HEK293 (cell line): ENCODE measurements at regions not wholly inside any gene's neighbourhood (a gene's known extent, or its start where the extent isn't known, plus 50 kb on each side); places are given as distances from the start of the nearest gene placed in this dataset.
"Not testable (repeated sequence)": the region's sequence is repeated elsewhere in the genome, so short reads cannot be mapped to it uniquely, and the experiment has no call there.

Experiments used
- CTCF ChIA-PET: fragments of 350-600 bp; formaldehyde crosslinking; extraction: SDS; loops from one replicate; lab custom pipeline; 2021; ENCODE audit warnings: antibody characterized with exemption; lab: Yijun Ruan, JAX
- POLR2A ChIA-PET: fragments of 300-600 bp; formaldehyde crosslinking; extraction: SDS; loops from one replicate; lab custom pipeline; 2020; ENCODE audit warnings: antibody characterized with exemption, inconsistent platforms; lab: Yijun Ruan, JAX
- H3K27ac ChIP-seq: fragments of 200-500 bp; sonication (Bioruptor generic); 2 replicates; pipeline ENCODE4 v1.5.1; 2014; ENCODE audit warnings: low read depth, low read length, control low read depth, inconsistent platforms; ENCODE audit errors: extremely low read depth
- H3K36me3 ChIP-seq, 2 experiments: fragments of 200-500 bp in 1 of 2; sonication (Bioruptor generic) in 1 of 2; 1 replicate in 1 of 2; 2 replicates in 1 of 2; pipeline ENCODE4 v1.5.1; 2014 to 2017; ENCODE audit warnings: inconsistent platforms in 2 of 2, low read length in 2 of 2; ENCODE audit not compliant: control insufficient read depth in 2 of 2, insufficient read depth in 1 of 2
- H3K4me1 ChIP-seq: fragments of 200-500 bp; sonication (Bioruptor generic); 2 replicates; pipeline ENCODE4 v1.5.1; 2014; ENCODE audit warnings: mild to moderate bottlenecking, low read length, inconsistent platforms; ENCODE audit not compliant: control insufficient read depth, insufficient read depth
- H3K4me3 ChIP-seq: 2 replicates; pipeline ENCODE4 v1.5.1; 2011; ENCODE audit warnings: low read depth, mild to moderate bottlenecking, control low read depth, low read length, moderate library complexity
- H3K9me3 ChIP-seq: fragments of 200-500 bp; sonication (Bioruptor generic); 2 replicates; pipeline ENCODE4 v1.5.1; 2014; ENCODE audit warnings: low read depth, low read length, inconsistent platforms; ENCODE audit not compliant: control insufficient read depth, insufficient read depth
- HOXC10 ChIP-seq: sonication (generic); formaldehyde crosslinking; IDR thresholded peaks from 2 replicates; pipeline ENCODE4 v1.8.1; 2023; ENCODE audit warnings: mild to moderate bottlenecking, missing genetic modification reagents
- RBAK ChIP-seq: fragments of 450-650 bp; formaldehyde crosslinking; IDR thresholded peaks from 2 replicates; pipeline ENCODE4 v1.5.1; 2016; ENCODE audit warnings: missing biosample characterization, missing genetic modification characterization
- SALL2 ChIP-seq: fragments of 450-650 bp; formaldehyde crosslinking; IDR thresholded peaks from 2 replicates; pipeline ENCODE4 v1.5.0; 2017; ENCODE audit warnings: missing biosample characterization, mild to moderate bottlenecking, missing genetic modification characterization, borderline replicate concordance
- SETDB1 ChIP-seq: IDR thresholded peaks from one replicate; pipeline ENCODE4 v1.6.1; 2017; ENCODE audit warnings: mild to moderate bottlenecking, low read length, moderate library complexity, mixed read lengths; ENCODE audit not compliant: insufficient read length
- ZBTB7A ChIP-seq: fragments of 450-650 bp; formaldehyde crosslinking; IDR thresholded peaks from 2 replicates; pipeline ENCODE4 v1.5.1; 2016; ENCODE audit warnings: low read depth, missing biosample characterization, missing genetic modification characterization
- ZNF140 ChIP-seq: fragments of 450-650 bp; formaldehyde crosslinking; IDR thresholded peaks from 2 replicates; pipeline ENCODE4 v1.5.1; 2016; ENCODE audit warnings: missing biosample characterization, missing genetic modification characterization
- ZNF169 ChIP-seq: fragments of 450-650 bp; formaldehyde crosslinking; IDR thresholded peaks from 2 replicates; pipeline ENCODE4 v1.5.1; 2016; ENCODE audit warnings: missing biosample characterization, missing genetic modification characterization
- ZNF211 ChIP-seq: fragments of 450-650 bp; formaldehyde crosslinking; IDR thresholded peaks from 2 replicates; pipeline ENCODE4 v1.5.1; 2016; ENCODE audit warnings: low read depth, missing biosample characterization, missing genetic modification characterization
- ZNF214 ChIP-seq: fragments of 450-650 bp; formaldehyde crosslinking; IDR thresholded peaks from 2 replicates; pipeline ENCODE4 v1.5.1; 2017; ENCODE audit warnings: missing biosample characterization, mild to moderate bottlenecking, missing genetic modification characterization, borderline replicate concordance
- ZNF24 ChIP-seq: fragments of 450-650 bp; formaldehyde crosslinking; IDR thresholded peaks from 2 replicates; pipeline ENCODE4 v1.5.1; 2016; ENCODE audit warnings: missing biosample characterization, missing genetic modification characterization
- ZNF248 ChIP-seq: fragments of 450-650 bp; formaldehyde crosslinking; IDR thresholded peaks from 2 replicates; pipeline ENCODE4 v1.5.1; 2017; ENCODE audit warnings: missing biosample characterization, missing genetic modification characterization
- ZNF404 ChIP-seq: fragments of 450-650 bp; formaldehyde crosslinking; IDR thresholded peaks from 2 replicates; pipeline ENCODE4 v1.5.1; 2017; ENCODE audit warnings: missing biosample characterization, missing genetic modification characterization
- ZNF426 ChIP-seq: fragments of 450-650 bp; formaldehyde crosslinking; IDR thresholded peaks from 2 replicates; pipeline ENCODE4 v1.5.1; 2017; ENCODE audit warnings: missing biosample characterization, missing genetic modification characterization, mild to moderate bottlenecking, inconsistent platforms, moderate library complexity
- ZNF48 ChIP-seq: fragments of 450-650 bp; formaldehyde crosslinking; IDR thresholded peaks from 2 replicates; pipeline ENCODE4 v1.5.1; 2016; ENCODE audit warnings: missing biosample characterization, missing genetic modification characterization
- ZNF596 ChIP-seq: fragments of 450-650 bp; IDR thresholded peaks from 2 replicates; pipeline ENCODE4 v1.5.0; 2018; ENCODE audit warnings: missing biosample characterization, mild to moderate bottlenecking, missing genetic modification characterization, moderate library complexity
- ZNF600 ChIP-seq: fragments of 450-650 bp; formaldehyde crosslinking; IDR thresholded peaks from 2 replicates; pipeline ENCODE4 v1.5.1; 2016; ENCODE audit warnings: missing biosample characterization, missing genetic modification characterization
- ZNF626 ChIP-seq: fragments of 450-650 bp; sonication (Bioruptor Pico); formaldehyde crosslinking; IDR thresholded peaks from 2 replicates; pipeline ENCODE4 v1.5.1; 2018; ENCODE audit warnings: missing biosample characterization, missing genetic modification characterization, inconsistent platforms
- ZNF76 ChIP-seq: fragments of 450-650 bp; formaldehyde crosslinking; IDR thresholded peaks from 2 replicates; pipeline ENCODE4; 2016; ENCODE audit warnings: low read depth, missing biosample characterization, missing genetic modification characterization, borderline replicate concordance
- ZNF776 ChIP-seq: fragments of 450-650 bp; formaldehyde crosslinking; IDR thresholded peaks from 2 replicates; pipeline ENCODE4 v1.5.0; 2017; ENCODE audit warnings: missing biosample characterization, missing genetic modification characterization, borderline replicate concordance
- ZSCAN16 ChIP-seq: fragments of 450-650 bp; formaldehyde crosslinking; IDR thresholded peaks from 2 replicates; pipeline ENCODE4 v1.5.1; 2016; ENCODE audit warnings: missing biosample characterization, missing genetic modification characterization
- TF ChIP-seq, protein P1 (sequence below): fragments of 450-650 bp; formaldehyde crosslinking; IDR thresholded peaks from 2 replicates; pipeline ENCODE4 v1.5.1; 2016; ENCODE audit warnings: missing biosample characterization, missing genetic modification characterization
- TF ChIP-seq, protein P2 (sequence below): fragments of 450-650 bp; formaldehyde crosslinking; IDR thresholded peaks from 2 replicates; pipeline ENCODE4 v1.5.1; 2016; ENCODE audit warnings: missing biosample characterization, missing genetic modification characterization
- TF ChIP-seq, protein P3 (sequence below): fragments of 450-650 bp; formaldehyde crosslinking; IDR thresholded peaks from 2 replicates; pipeline ENCODE4 v1.5.1; 2016; ENCODE audit warnings: missing biosample characterization, missing genetic modification characterization
- TF ChIP-seq, protein P4 (sequence below): fragments of 450-650 bp; formaldehyde crosslinking; IDR thresholded peaks from 2 replicates; pipeline ENCODE4 v1.5.1; 2016; ENCODE audit warnings: missing biosample characterization, missing genetic modification characterization

DNA sequence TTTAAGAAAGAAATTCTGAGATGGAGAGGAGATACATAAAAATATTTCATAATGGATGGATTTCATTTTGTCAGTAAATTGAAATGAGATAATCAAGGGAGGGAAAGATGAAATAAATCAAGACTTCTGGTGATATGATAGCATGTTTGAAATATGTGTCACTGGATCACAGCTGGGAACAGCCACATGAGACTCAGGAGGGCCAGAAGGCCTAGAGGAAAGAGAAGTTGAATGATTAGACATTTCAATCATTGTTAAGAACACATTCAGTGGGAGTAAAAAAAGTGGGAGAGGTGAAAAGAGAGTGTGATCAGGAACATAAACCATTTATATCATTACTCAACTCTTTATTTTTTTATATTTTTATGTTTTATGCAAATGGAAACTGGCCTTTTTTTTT lies 933.4 kb downstream of the KCNJ2 start (continued):
- no peak for TF ChIP-seq ZNF76 (tag by site-specific recombination)
- no peak for TF ChIP-seq ZNF48 (tag by site-specific recombination)
- TF ChIP-seq ZNF248 (tag by site-specific recombination) = no peak
- TF ChIP-seq ZNF626 (tag by site-specific recombination) = no peak
- no peak for TF ChIP-seq ZNF211 (tag by site-specific recombination)
- TF ChIP-seq ZNF600 = no peak
- no peak for TF ChIP-seq ZNF426 (tag by site-specific recombination)
- TF ChIP-seq, all 188 proteins: peak for 0

DNA sequence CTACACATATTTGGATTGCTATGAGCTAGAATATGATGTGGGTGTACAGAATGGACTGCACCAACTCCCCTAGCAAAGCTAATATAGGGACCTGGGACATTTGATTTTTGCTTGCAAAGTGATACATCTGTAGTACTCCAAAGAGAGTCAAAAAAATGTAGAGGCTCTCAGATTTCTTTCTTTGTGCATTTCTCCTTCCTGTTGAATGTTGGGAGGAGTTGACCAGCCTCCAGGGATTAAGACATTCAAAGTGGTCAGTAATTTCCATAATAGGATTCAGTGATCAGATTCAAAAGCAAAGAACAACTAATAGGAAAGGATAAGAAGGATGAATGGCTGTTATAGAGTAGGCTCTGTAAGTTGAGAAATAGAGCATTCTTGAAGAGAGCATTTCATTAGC lies 934.9 kb downstream of the KCNJ2 start:
- no peaks in the 10 kb centered on the region for H3K4me1 ChIP-seq
- TF ChIP-seq ZNF169 (tag by site-specific recombination) = no peak
- no peak for TF ChIP-seq SETDB1
- TF ChIP-seq ZNF776 (tag by site-specific recombination) = no peak
- TF ChIP-seq ZNF214 (tag by site-specific recombination) = no peak
- no peak for TF ChIP-seq HOXC10 (CRISPR knock-in tag)
- no peak for TF ChIP-seq ZNF596 (tag by site-specific recombination)
- TF ChIP-seq, protein P1, sequence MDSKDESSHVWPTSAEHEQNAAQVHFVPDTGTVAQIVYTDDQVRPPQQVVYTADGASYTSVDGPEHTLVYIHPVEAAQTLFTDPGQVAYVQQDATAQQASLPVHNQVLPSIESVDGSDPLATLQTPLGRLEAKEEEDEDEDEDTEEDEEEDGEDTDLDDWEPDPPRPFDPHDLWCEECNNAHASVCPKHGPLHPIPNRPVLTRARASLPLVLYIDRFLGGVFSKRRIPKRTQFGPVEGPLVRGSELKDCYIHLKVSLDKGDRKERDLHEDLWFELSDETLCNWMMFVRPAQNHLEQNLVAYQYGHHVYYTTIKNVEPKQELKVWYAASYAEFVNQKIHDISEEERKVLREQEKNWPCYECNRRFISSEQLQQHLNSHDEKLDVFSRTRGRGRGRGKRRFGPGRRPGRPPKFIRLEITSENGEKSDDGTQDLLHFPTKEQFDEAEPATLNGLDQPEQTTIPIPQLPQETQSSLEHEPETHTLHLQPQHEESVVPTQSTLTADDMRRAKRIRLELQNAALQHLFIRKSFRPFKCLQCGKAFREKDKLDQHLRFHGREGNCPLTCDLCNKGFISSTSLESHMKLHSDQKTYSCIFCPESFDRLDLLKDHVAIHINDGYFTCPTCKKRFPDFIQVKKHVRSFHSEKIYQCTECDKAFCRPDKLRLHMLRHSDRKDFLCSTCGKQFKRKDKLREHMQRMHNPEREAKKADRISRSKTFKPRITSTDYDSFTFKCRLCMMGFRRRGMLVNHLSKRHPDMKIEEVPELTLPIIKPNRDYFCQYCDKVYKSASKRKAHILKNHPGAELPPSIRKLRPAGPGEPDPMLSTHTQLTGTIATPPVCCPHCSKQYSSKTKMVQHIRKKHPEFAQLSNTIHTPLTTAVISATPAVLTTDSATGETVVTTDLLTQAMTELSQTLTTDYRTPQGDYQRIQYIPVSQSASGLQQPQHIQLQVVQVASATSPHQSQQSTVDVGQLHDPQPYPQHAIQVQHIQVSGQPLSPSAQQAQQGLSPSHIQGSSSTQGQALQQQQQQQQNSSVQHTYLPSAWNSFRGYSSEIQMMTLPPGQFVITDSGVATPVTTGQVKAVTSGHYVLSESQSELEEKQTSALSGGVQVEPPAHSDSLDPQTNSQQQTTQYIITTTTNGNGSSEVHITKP (tag by site-specific recombination) = no peak
- TF ChIP-seq ZNF24 (tag by site-specific recombination) = no peak
- no peak for TF ChIP-seq ZNF404
- no peak for TF ChIP-seq RBAK
- no peak for TF ChIP-seq ZBTB7A (tag by site-specific recombination)
- TF ChIP-seq SALL2 = no peak
- TF ChIP-seq, all 188 proteins: peak for 0
- H3K4me3 ChIP-seq = no peak overlapping the region
- H3K36me3 ChIP-seq = no peaks in the 10 kb centered on the region
- H3K9me3 ChIP-seq = no peaks in the 10 kb centered on the region
- no peak overlapping the region for H3K27ac ChIP-seq
- ChIA-PET POLR2A (no interaction called here), CTCF (interaction anchor here (0.6 to 1.0 kb wide), 2 partner anchors 285 to 369 kb away, joined by 3 to 5 read pairs; no protein-coding TSS in a partner anchor)

DNA sequence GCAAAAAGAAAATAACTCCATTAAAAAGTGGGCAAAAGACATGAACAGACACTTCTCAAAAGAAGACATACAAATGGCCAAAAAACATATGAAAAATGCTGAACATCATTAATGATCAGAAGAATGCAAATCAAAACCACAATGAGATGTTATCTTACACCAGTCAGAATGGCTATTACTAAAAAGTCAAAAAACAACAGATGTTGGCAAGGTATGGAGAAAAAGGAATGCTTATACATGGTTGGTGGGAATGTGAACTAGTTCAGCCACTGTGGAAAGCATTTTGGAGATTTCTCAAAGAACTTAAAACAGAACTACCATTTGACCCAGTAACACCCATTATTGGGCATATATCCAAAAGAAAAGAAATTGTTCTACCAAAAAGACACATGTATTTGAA lies 936.7 kb downstream of the KCNJ2 start:
- H3K27ac ChIP-seq, CTCF ChIA-PET, H3K9me3 ChIP-seq, H3K36me3 ChIP-seq, H3K4me3 ChIP-seq, POLR2A ChIA-PET, H3K4me1 ChIP-seq: not testable (repeated sequence)

DNA sequence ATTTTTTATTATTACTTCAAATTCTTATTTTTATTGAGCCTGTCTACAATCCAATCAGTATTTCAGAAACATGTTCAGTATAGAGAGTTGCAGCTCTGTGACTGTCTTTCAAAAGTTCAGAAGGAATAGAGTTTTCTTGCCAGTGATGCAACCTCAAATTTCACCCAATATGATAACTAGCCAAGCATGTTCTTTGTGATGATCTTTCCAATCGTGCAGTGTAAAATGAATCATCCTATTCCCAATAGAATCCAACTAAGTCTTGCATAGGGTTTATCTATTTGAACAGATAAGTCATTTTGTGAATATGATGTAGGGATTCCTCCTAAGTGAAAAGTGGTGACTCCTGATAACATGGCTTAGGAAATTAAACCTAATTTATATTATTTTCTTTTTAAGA lies 937.8 kb downstream of the KCNJ2 start:
- CTCF ChIA-PET = interaction anchor here (0.6 to 0.7 kb wide), 3 partner anchors 14 to 736 kb away, joined by 3 to 4 read pairs (median 4); no protein-coding TSS in a partner anchor
- no peaks in the 10 kb centered on the region for H3K4me1 ChIP-seq
- no peak for TF ChIP-seq ZSCAN16 (tag by site-specific recombination)
- TF ChIP-seq, protein P2, sequence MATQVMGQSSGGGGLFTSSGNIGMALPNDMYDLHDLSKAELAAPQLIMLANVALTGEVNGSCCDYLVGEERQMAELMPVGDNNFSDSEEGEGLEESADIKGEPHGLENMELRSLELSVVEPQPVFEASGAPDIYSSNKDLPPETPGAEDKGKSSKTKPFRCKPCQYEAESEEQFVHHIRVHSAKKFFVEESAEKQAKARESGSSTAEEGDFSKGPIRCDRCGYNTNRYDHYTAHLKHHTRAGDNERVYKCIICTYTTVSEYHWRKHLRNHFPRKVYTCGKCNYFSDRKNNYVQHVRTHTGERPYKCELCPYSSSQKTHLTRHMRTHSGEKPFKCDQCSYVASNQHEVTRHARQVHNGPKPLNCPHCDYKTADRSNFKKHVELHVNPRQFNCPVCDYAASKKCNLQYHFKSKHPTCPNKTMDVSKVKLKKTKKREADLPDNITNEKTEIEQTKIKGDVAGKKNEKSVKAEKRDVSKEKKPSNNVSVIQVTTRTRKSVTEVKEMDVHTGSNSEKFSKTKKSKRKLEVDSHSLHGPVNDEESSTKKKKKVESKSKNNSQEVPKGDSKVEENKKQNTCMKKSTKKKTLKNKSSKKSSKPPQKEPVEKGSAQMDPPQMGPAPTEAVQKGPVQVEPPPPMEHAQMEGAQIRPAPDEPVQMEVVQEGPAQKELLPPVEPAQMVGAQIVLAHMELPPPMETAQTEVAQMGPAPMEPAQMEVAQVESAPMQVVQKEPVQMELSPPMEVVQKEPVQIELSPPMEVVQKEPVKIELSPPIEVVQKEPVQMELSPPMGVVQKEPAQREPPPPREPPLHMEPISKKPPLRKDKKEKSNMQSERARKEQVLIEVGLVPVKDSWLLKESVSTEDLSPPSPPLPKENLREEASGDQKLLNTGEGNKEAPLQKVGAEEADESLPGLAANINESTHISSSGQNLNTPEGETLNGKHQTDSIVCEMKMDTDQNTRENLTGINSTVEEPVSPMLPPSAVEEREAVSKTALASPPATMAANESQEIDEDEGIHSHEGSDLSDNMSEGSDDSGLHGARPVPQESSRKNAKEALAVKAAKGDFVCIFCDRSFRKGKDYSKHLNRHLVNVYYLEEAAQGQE (tag by site-specific recombination) = no peak
- TF ChIP-seq, protein P3, sequence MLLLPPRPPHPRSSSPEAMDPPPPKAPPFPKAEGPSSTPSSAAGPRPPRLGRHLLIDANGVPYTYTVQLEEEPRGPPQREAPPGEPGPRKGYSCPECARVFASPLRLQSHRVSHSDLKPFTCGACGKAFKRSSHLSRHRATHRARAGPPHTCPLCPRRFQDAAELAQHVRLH = no peak
- TF ChIP-seq, protein P4, sequence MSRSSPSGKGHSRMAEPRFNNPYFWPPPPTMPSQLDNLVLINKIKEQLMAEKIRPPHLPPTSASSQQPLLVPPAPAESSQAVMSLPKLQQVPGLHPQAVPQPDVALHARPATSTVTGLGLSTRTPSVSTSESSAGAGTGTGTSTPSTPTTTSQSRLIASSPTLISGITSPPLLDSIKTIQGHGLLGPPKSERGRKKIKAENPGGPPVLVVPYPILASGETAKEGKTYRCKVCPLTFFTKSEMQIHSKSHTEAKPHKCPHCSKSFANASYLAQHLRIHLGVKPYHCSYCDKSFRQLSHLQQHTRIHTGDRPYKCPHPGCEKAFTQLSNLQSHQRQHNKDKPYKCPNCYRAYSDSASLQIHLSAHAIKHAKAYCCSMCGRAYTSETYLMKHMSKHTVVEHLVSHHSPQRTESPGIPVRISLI = no peak
- no peak for TF ChIP-seq ZNF140

More for the DNA sequence above, 937.8 kb downstream of the KCNJ2 start:
- Histone ChIP-seq H3K36me3 (no peaks in the 10 kb centered on the region), H3K27ac (no peak overlapping the region), H3K9me3 (no peaks in the 10 kb centered on the region), H3K4me3 (no peak overlapping the region)
- POLR2A ChIA-PET = no interaction called here
